PFSK-1 (cell line): ENCODE measurements at regions not wholly inside any gene's neighbourhood (a gene's known extent, or its start where the extent isn't known, plus 50 kb on each side); places are given as distances from the start of the nearest gene placed in this dataset.

Experiments
- FOXP2 ChIP-seq: optimal IDR thresholded peaks from 2 replicates; pipeline ENCODE3; 2011; ENCODE audit warnings: borderline replicate concordance, control low read depth, inconsistent platforms; ENCODE audit not compliant: insufficient read depth; ENCODE audit errors: extremely low read length, extremely low read depth
- POLR2AphosphoS5 ChIP-seq: IDR thresholded peaks from 2 replicates; pipeline ENCODE4 v1.6.1; 2012; ENCODE audit warnings: low read depth, mild to moderate bottlenecking, control low read depth, low read length, moderate library complexity
- REST ChIP-seq, 2 experiments: IDR thresholded peaks; 2 replicates each; pipeline versions ENCODE4 v1.6.1 to v1.8.0; 2011 to 2012; ENCODE audit warnings: low read depth in 2 of 2, low read length in 2 of 2, control low read depth in 1 of 2, inconsistent platforms in 1 of 2, mild to moderate bottlenecking in 1 of 2, moderate library complexity in 1 of 2; ENCODE audit not compliant: insufficient read depth in 1 of 2
- SIN3A ChIP-seq: IDR thresholded peaks from 2 replicates; pipeline ENCODE4 v1.6.1; 2012; ENCODE audit warnings: mild to moderate bottlenecking, low read length, moderate library complexity, borderline replicate concordance; ENCODE audit not compliant: insufficient read depth
- TAF1 ChIP-seq: IDR thresholded peaks from 2 replicates; pipeline ENCODE4 v1.6.1; 2012; ENCODE audit warnings: low read length, control low read depth, borderline replicate concordance; ENCODE audit not compliant: insufficient read depth

GRCh38 chr5:28603869-28604268, 1565.5 kb upstream of the CDH9 start:
- TF ChIP-seq TAF1 (no peak), REST (IDR thresholded peaks at IDR 0.05; ENCODE audit: insufficient read depth in 1 of 2, low read depth in 2 of 2, low read length in 2 of 2) (no peak), SIN3A (no peak), POLR2AphosphoS5 (no peak), FOXP2 (no peak)

GRCh38 chr5:28602429-28602828, 1564.0 kb upstream of the CDH9 start:
- TF ChIP-seq TAF1, result no peak
- no peak for TF ChIP-seq SIN3A

- TF ChIP-seq FOXP2 (no peak), SIN3A (no peak), REST (IDR thresholded peaks at IDR 0.05; ENCODE audit: insufficient read depth in 1 of 2, low read depth in 2 of 2, low read length in 2 of 2) (no peak), POLR2AphosphoS5 (no peak), TAF1 (no peak)
Observed at GRCh38 chr5:28580616-28581015, 1542.2 kb upstream of the CDH9 start.

- TF ChIP-seq REST (IDR thresholded peaks at IDR 0.05; ENCODE audit: insufficient read depth in 1 of 2, low read depth in 2 of 2, low read length in 2 of 2), result no peak
- no peak for TF ChIP-seq POLR2AphosphoS5
- no peak for TF ChIP-seq TAF1
Observed at GRCh38 chr5:28576022-28576421, 1537.6 kb upstream of the CDH9 start.

GRCh38 chr5:28575368-28575767, 1537.0 kb upstream of the CDH9 start:
- TF ChIP-seq POLR2AphosphoS5 (no peak), REST (IDR thresholded peaks at IDR 0.05; ENCODE audit: insufficient read depth in 1 of 2, low read depth in 2 of 2, low read length in 2 of 2) (no peak), FOXP2 (no peak), TAF1 (no peak), SIN3A (no peak)

GRCh38 chr5:28574606-28575005, 1536.2 kb upstream of the CDH9 start:
- TF ChIP-seq FOXP2 (no peak), TAF1 (no peak), POLR2AphosphoS5 (no peak), REST (IDR thresholded peaks at IDR 0.05; ENCODE audit: insufficient read depth in 1 of 2, low read depth in 2 of 2, low read length in 2 of 2) (no peak), SIN3A (no peak)
